ENCODE measurements at regions not wholly inside any gene's neighbourhood (a gene's known extent, or its start where the extent isn't known, plus 50 kb on each side); places are given as distances from the start of the nearest gene placed in this dataset.

DNA sequence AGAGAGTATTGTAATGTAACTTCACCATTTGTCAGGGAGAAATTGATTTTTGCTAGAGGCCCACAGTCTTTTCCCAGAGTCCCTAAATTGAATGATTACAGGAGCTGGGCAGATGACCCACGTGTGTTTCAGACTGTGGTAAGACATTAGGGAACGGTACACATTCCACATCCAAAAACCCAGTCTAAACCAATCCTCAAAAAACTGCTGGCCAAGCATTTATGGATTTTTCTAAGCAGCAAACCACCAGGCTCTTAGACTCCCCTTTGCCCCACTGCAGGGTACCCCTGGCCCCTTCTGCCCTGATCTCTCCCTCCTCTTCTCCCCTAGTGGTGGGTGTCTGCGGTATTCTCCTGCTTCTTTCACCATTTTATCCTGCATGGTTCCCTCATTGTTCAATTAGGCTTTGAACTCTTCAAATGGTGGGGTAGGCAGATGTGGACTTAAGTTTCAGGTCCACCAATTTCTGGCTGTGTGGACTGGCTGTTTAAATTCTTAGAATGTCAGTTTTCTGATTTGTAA, 135.5 kb upstream of the SORCS3 start:
- TF ChIP-seq, protein P1, sequence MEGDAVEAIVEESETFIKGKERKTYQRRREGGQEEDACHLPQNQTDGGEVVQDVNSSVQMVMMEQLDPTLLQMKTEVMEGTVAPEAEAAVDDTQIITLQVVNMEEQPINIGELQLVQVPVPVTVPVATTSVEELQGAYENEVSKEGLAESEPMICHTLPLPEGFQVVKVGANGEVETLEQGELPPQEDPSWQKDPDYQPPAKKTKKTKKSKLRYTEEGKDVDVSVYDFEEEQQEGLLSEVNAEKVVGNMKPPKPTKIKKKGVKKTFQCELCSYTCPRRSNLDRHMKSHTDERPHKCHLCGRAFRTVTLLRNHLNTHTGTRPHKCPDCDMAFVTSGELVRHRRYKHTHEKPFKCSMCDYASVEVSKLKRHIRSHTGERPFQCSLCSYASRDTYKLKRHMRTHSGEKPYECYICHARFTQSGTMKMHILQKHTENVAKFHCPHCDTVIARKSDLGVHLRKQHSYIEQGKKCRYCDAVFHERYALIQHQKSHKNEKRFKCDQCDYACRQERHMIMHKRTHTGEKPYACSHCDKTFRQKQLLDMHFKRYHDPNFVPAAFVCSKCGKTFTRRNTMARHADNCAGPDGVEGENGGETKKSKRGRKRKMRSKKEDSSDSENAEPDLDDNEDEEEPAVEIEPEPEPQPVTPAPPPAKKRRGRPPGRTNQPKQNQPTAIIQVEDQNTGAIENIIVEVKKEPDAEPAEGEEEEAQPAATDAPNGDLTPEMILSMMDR (optimal IDR thresholded peaks at IDR 0.05 in 1 of 3, IDR thresholded peaks at IDR 0.05 in 1 of 3, conservative IDR thresholded peaks at IDR 0.05 in 1 of 3; ENCODE audit: extremely low read depth in 1 of 3, insufficient read depth in 2 of 3, low read length in 3 of 3): no peak
- TF ChIP-seq EZH2 (IDR thresholded peaks at IDR 0.05; ENCODE audit: low read length): no peak
